OCI-LY7 (cell line): ENCODE measurements at regions not wholly inside any gene's neighbourhood (a gene's known extent, or its start where the extent isn't known, plus 50 kb on each side); places are given as distances from the start of the nearest gene placed in this dataset.

Experiments used
- BruUV-seq: library from RNA; stranded (reverse); fragments of 400-500 nt; replicated peaks from 2 replicates; lab custom pipeline; 2021; lab: Mats Ljungman, UMichigan
- CTCF ChIA-PET: fragments of 300-600 bp; sonication (Branson Sonifier 250); formaldehyde crosslinking; loops from one replicate; lab custom pipeline; 2022; ENCODE audit warnings: antibody characterized with exemption; ENCODE audit not compliant: unreplicated experiment; lab: Charles Lee
- POLR2A ChIA-PET: fragments of 300-600 bp; sonication (Branson Sonifier 250); formaldehyde crosslinking; loops from one replicate; lab custom pipeline; 2022; ENCODE audit warnings: antibody characterized with exemption; lab: Charles Lee
- DNase-seq: peaks from one replicate; pipeline ENCODE4 v3.0.0-alpha.2; 2015; ENCODE audit warnings: low spot score
- H2AFZ ChIP-seq: fragments of 200-600 bp; sonication (generic), shearing (Covaris generic); 2 replicates; pipeline ENCODE4 v1.6.1; 2014; ENCODE audit warnings: mild to moderate bottlenecking, antibody characterized with exemption, low read length, moderate library complexity
- H3K27ac ChIP-seq: fragments of 200-600 bp; sonication (generic); 2 replicates; pipeline ENCODE4 v1.5.1; 2014; ENCODE audit warnings: mixed run types, low read depth, mild to moderate bottlenecking, moderate library complexity, low read length, inconsistent platforms; ENCODE audit not compliant: poor library complexity, severe bottlenecking
- H3K36me3 ChIP-seq: fragments of 200-600 bp; sonication (generic); 2 replicates; pipeline ENCODE4 v1.6.1; 2014; ENCODE audit warnings: mild to moderate bottlenecking, antibody characterized with exemption, low read length, moderate library complexity, mixed read lengths; ENCODE audit not compliant: insufficient read depth
- H3K4me1 ChIP-seq: fragments of 200-600 bp; sonication (generic); 2 replicates; pipeline ENCODE4 v1.5.1; 2014; ENCODE audit warnings: mild to moderate bottlenecking, low read length; ENCODE audit not compliant: insufficient read depth, poor library complexity, severe bottlenecking
- H3K4me2 ChIP-seq: fragments of 200-600 bp; sonication (generic); 2 replicates; pipeline ENCODE4 v1.6.1; 2014; ENCODE audit warnings: mild to moderate bottlenecking, low read length
- H3K4me3 ChIP-seq: fragments of 200-600 bp; sonication (generic); 2 replicates; pipeline ENCODE4 v1.5.1; 2014; ENCODE audit warnings: mild to moderate bottlenecking, low read depth, low read length; ENCODE audit not compliant: poor library complexity, severe bottlenecking
- H3K79me2 ChIP-seq: fragments of 200-600 bp; sonication (generic); 2 replicates; pipeline ENCODE4 v1.6.1; 2016; ENCODE audit warnings: low read depth, mild to moderate bottlenecking, low read length, moderate library complexity, mixed read lengths; ENCODE audit not compliant: insufficient read depth
- H3K9me2 ChIP-seq: fragments of 200-600 bp; sonication (generic); 2 replicates; pipeline ENCODE4 v1.6.1; 2016; ENCODE audit warnings: mild to moderate bottlenecking, low read length, mixed read lengths; ENCODE audit not compliant: insufficient read depth
- H3K9me3 ChIP-seq: fragments of 200-600 bp; sonication (generic); 2 replicates; pipeline ENCODE4 v1.6.1; 2014; ENCODE audit warnings: mild to moderate bottlenecking, mixed run types, low read length, mixed read lengths
- H4K20me1 ChIP-seq: fragments of 200-600 bp; sonication (generic); 2 replicates; pipeline ENCODE4 v1.6.1; 2014; ENCODE audit warnings: mild to moderate bottlenecking, antibody characterized with exemption, low read length, moderate library complexity, mixed read lengths; ENCODE audit not compliant: insufficient read depth
- CTCF ChIP-seq: fragments of 200-600 bp; sonication (generic); conservative IDR thresholded peaks from 2 replicates; pipeline ENCODE4 v1.5.1; 2014; ENCODE audit warnings: mild to moderate bottlenecking, antibody characterized with exemption, low read length, moderate library complexity, mixed read lengths
- EZH2phosphoT487 ChIP-seq: fragments of 200-600 bp; sonication (generic); IDR thresholded peaks from 2 replicates; pipeline ENCODE4 v1.6.1; 2018; ENCODE audit warnings: low read depth, borderline replicate concordance, mild to moderate bottlenecking, mixed run types, antibody characterized with exemption, low read length, moderate library complexity, mixed read lengths
- intact Hi-C: fragments of 100-400 bp; cut with micrococcal nuclease; formaldehyde crosslinking; loops from one replicate; pipeline ENCODE4 v1.10.0; 2022; ENCODE audit not compliant: unreplicated experiment

- DNase-seq: no peak
- H3K9me2 ChIP-seq: no peaks in the 10 kb centered on the region
- H3K36me3 ChIP-seq: no peaks in the 10 kb centered on the region
- TF ChIP-seq EZH2phosphoT487 (no peak), CTCF (no peak)
- intact Hi-C loops: no loop called here
- H3K4me3 ChIP-seq: no peak overlapping the region
- H3K4me2 ChIP-seq: no peak overlapping the region
- no peaks in the 10 kb centered on the region for H3K4me1 ChIP-seq
- H3K79me2 ChIP-seq: no peaks in the 10 kb centered on the region
- no peak overlapping the region for H3K27ac ChIP-seq
- H3K9me3 ChIP-seq: no peaks in the 10 kb centered on the region
- H2AFZ ChIP-seq: no peak overlapping the region
- BruUV-seq: no TSS peak
- POLR2A ChIA-PET: interaction anchor here (0.7 to 1.2 kb wide), 3 partner anchors 21 to 291 kb away, joined by 3 read pairs; no protein-coding TSS in a partner anchor
- CTCF ChIA-PET: no interaction called here
- H4K20me1 ChIP-seq: no peaks in the 10 kb centered on the region
Observed at GRCh38 chr2:6576302-6576701, 289.4 kb downstream of the CMPK2 start.

GRCh38 chr2:6577960-6578359 is 287.7 kb downstream of the CMPK2 start:
- no peaks in the 10 kb centered on the region for H3K36me3 ChIP-seq
- DNase-seq: no peak
- H3K27ac ChIP-seq: no peak overlapping the region
- TF ChIP-seq CTCF (no peak), EZH2phosphoT487 (no peak)
- no peaks in the 10 kb centered on the region for H3K4me1 ChIP-seq
- intact Hi-C loops: no loop called here
- ChIA-PET CTCF (no interaction called here), POLR2A (no interaction called here)
- no peaks in the 10 kb centered on the region for H3K9me2 ChIP-seq
- no peaks in the 10 kb centered on the region for H3K79me2 ChIP-seq
- H3K4me2 ChIP-seq: no peak overlapping the region
- no TSS peak for BruUV-seq
- no peak overlapping the region for H2AFZ ChIP-seq
- no peaks in the 10 kb centered on the region for H3K9me3 ChIP-seq
- H3K4me3 ChIP-seq: no peak overlapping the region
- no peaks in the 10 kb centered on the region for H4K20me1 ChIP-seq

- intact Hi-C loops: no loop called here
- CTCF ChIA-PET: no interaction called here
- no TSS peak for BruUV-seq
- H3K79me2 ChIP-seq: no peaks in the 10 kb centered on the region
- no peaks in the 10 kb centered on the region for H3K9me3 ChIP-seq
- no peaks in the 10 kb centered on the region for H3K36me3 ChIP-seq
- no peaks in the 10 kb centered on the region for H3K4me1 ChIP-seq
- no peak overlapping the region for H3K4me3 ChIP-seq
- DNase-seq: no peak
- H3K9me2 ChIP-seq: no peaks in the 10 kb centered on the region
- H3K27ac ChIP-seq: no peak overlapping the region
- POLR2A ChIA-PET: no interaction called here
- no peak for TF ChIP-seq EZH2phosphoT487
- TF ChIP-seq CTCF: no peak
- no peaks in the 10 kb centered on the region for H4K20me1 ChIP-seq
- no peak overlapping the region for H2AFZ ChIP-seq
- no peak overlapping the region for H3K4me2 ChIP-seq
Observed at GRCh38 chr2:6578416-6578815, 287.3 kb downstream of the CMPK2 start.
